ENCODE measurements at regions not wholly inside any gene's neighbourhood (a gene's known extent, or its start where the extent isn't known, plus 50 kb on each side); places are given as distances from the start of the nearest gene placed in this dataset.

DNA sequence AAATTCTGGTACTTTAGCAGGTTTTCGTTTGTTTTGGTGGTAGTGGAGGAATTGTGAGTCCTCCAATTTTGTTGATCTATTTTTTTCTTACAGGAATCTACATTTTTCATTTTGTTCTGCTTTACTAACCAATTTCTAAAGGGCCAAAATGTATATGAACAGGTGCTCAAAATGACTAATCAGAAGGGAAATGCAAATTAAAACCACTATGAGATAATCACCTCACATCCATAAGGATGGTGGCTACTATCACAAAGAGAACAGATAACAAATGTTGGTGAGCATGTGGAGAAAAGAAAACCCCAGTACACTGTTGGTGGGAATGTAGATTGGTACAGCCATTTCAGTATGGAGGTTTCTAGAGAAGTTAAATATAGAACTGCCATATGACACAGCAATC, 134.2 kb downstream of the LMO4 start:
- Histone ChIP-seq H3K4me3 (ENCODE audit: low read length) (no peak overlapping the region), H3K27me3 (ENCODE audit: low read length) (no peaks in the 10 kb centered on the region), H3K9me2 (replicated peaks; ENCODE audit: low read length) (no peaks in the 10 kb centered on the region), H3K4me2 (ENCODE audit: low read length) (no peak overlapping the region), H2AFZ (ENCODE audit: low read length) (no peak overlapping the region), H3F3A (ENCODE audit: low read length, unreplicated experiment) (no peaks in the 10 kb centered on the region), H3K9me3 (ENCODE audit: low read length) (no peaks in the 10 kb centered on the region), H3K27ac (ENCODE audit: low read length) (no peak overlapping the region), H3K9ac (ENCODE audit: low read length) (no peak overlapping the region), H4K20me1 (ENCODE audit: low read length) (no peaks in the 10 kb centered on the region), H3K36me3 (ENCODE audit: low read depth, low read length) (no peaks in the 10 kb centered on the region), H3K79me2 (ENCODE audit: low read length) (no peaks in the 10 kb centered on the region), H3K4me1 (ENCODE audit: insufficient read depth, low read length) (no peaks in the 10 kb centered on the region)
- intact Hi-C loops (cut with micrococcal nuclease): no loop called here
- no TSS peak for BruUV-seq (replicated peaks)
- DNase-seq (no peak), ATAC-seq (no peak)
- POLR2A ChIA-PET (ENCODE audit: unreplicated experiment): no interaction called here
- CTCF ChIA-PET: no interaction called here
- TF ChIP-seq EZH2phosphoT487 (IDR thresholded peaks at IDR 0.05; ENCODE audit: borderline replicate concordance, low read length) (no peak), EZH2 (IDR thresholded peaks at IDR 0.05; ENCODE audit: low read length, unreplicated experiment) (no peak)
- TF ChIP-seq, protein P1, sequence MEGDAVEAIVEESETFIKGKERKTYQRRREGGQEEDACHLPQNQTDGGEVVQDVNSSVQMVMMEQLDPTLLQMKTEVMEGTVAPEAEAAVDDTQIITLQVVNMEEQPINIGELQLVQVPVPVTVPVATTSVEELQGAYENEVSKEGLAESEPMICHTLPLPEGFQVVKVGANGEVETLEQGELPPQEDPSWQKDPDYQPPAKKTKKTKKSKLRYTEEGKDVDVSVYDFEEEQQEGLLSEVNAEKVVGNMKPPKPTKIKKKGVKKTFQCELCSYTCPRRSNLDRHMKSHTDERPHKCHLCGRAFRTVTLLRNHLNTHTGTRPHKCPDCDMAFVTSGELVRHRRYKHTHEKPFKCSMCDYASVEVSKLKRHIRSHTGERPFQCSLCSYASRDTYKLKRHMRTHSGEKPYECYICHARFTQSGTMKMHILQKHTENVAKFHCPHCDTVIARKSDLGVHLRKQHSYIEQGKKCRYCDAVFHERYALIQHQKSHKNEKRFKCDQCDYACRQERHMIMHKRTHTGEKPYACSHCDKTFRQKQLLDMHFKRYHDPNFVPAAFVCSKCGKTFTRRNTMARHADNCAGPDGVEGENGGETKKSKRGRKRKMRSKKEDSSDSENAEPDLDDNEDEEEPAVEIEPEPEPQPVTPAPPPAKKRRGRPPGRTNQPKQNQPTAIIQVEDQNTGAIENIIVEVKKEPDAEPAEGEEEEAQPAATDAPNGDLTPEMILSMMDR (conservative IDR thresholded peaks at IDR 0.05; ENCODE audit: low read depth, low read length): no peak

DNA sequence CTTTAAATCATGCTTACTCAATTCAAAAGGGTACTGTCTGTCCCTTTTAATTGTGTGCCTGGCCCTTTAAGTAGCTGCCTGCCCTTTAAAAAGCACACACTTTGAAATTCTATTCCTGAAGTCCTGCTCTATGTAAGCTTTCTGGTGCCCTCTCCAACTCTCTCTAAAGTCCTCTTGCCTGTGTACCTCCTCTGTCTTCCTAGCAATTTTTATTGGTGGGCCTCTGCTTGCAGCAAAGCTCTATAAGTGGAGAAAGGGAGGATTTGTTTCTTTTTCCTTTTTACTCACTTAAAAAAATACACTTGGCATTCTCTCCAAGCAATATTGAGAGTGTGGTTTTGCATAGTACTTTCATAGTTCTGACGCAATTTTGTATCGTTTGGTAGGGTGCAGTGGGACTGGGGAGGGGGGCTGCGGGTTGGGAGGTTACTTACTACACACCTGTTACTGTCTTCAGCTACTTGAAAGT, 135.4 kb downstream of the LMO4 start:
- no peaks in the 10 kb centered on the region for H3K9me2 ChIP-seq (replicated peaks; ENCODE audit: low read length)
- H3K9ac ChIP-seq (ENCODE audit: low read length): no peak overlapping the region
- H3K27me3 ChIP-seq (ENCODE audit: low read length): no peaks in the 10 kb centered on the region
- no peak for ATAC-seq
- H3K4me3 ChIP-seq (ENCODE audit: low read length): no peak overlapping the region
- no peak for DNase-seq
- no peaks in the 10 kb centered on the region for H3K79me2 ChIP-seq (ENCODE audit: low read length)
- no peak overlapping the region for H2AFZ ChIP-seq (ENCODE audit: low read length)
- no peaks in the 10 kb centered on the region for H3K36me3 ChIP-seq (ENCODE audit: low read depth, low read length)
- H3K4me2 ChIP-seq (ENCODE audit: low read length): no peak overlapping the region
- intact Hi-C loops (cut with micrococcal nuclease): no loop called here
- CTCF ChIA-PET: no interaction called here
- H3K9me3 ChIP-seq (ENCODE audit: low read length): no peaks in the 10 kb centered on the region
- no peaks in the 10 kb centered on the region for H3F3A ChIP-seq (ENCODE audit: low read length, unreplicated experiment)
- BruUV-seq (replicated peaks): no TSS peak
- TF ChIP-seq, protein P1 (conservative IDR thresholded peaks at IDR 0.05; ENCODE audit: low read depth, low read length): no peak
- no peak for TF ChIP-seq EZH2 (IDR thresholded peaks at IDR 0.05; ENCODE audit: low read length, unreplicated experiment)
- TF ChIP-seq EZH2phosphoT487 (IDR thresholded peaks at IDR 0.05; ENCODE audit: borderline replicate concordance, low read length): no peak
- no peaks in the 10 kb centered on the region for H4K20me1 ChIP-seq (ENCODE audit: low read length)
- no peak overlapping the region for H3K27ac ChIP-seq (ENCODE audit: low read length)
- no peaks in the 10 kb centered on the region for H3K4me1 ChIP-seq (ENCODE audit: insufficient read depth, low read length)
- POLR2A ChIA-PET (ENCODE audit: unreplicated experiment): no interaction called here

DNA sequence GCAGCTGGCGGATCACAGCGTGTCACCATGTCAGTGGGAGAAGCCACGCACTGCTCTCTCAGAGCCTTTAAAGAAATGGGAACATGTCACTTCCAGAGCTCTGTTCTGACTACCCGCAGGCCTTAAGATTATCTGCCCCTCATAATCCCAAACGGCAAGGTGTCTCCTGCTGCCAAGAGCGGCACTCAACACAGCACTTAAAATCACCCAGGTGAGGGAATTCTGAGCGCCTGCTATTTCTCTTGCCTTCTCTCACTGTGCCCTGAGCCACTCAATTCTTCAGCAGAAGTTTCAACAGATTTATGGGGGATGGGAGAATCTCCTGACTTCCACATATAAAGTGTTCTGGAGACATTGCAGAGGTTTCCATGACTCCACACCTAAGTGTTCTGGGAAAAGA, 137.9 kb downstream of the LMO4 start:
- Histone ChIP-seq H3K79me2 (ENCODE audit: low read length) (no peaks in the 10 kb centered on the region), H3K4me2 (ENCODE audit: low read length) (no peak overlapping the region), H3K4me1 (ENCODE audit: insufficient read depth, low read length) (no peaks in the 10 kb centered on the region), H3K9me2 (replicated peaks; ENCODE audit: low read length) (no peaks in the 10 kb centered on the region), H3F3A (ENCODE audit: low read length, unreplicated experiment) (no peaks in the 10 kb centered on the region), H3K4me3 (ENCODE audit: low read length) (no peak overlapping the region), H3K27ac (ENCODE audit: low read length) (no peak overlapping the region), H3K9me3 (ENCODE audit: low read length) (no peaks in the 10 kb centered on the region), H4K20me1 (ENCODE audit: low read length) (no peaks in the 10 kb centered on the region), H3K36me3 (ENCODE audit: low read depth, low read length) (no peaks in the 10 kb centered on the region), H2AFZ (ENCODE audit: low read length) (no peak overlapping the region), H3K9ac (ENCODE audit: low read length) (no peak overlapping the region), H3K27me3 (ENCODE audit: low read length) (no peaks in the 10 kb centered on the region)
- TF ChIP-seq, protein P1 (conservative IDR thresholded peaks at IDR 0.05; ENCODE audit: low read depth, low read length): no peak
- TF ChIP-seq EZH2phosphoT487 (IDR thresholded peaks at IDR 0.05; ENCODE audit: borderline replicate concordance, low read length) (no peak), EZH2 (IDR thresholded peaks at IDR 0.05; ENCODE audit: low read length, unreplicated experiment) (no peak)
- POLR2A ChIA-PET (ENCODE audit: unreplicated experiment): no interaction called here
- ATAC-seq (no peak), DNase-seq (no peak)
- CTCF ChIA-PET: no interaction called here
- no TSS peak for BruUV-seq (replicated peaks)
- intact Hi-C loops (cut with micrococcal nuclease): no loop called here

All from PC-3 (cell line).